ENCODE measurements at regions not wholly inside any gene's neighbourhood (a gene's known extent, or its start where the extent isn't known, plus 50 kb on each side); places are given as distances from the start of the nearest gene placed in this dataset.

- no peaks in the 10 kb centered on the region for H3K36me3 ChIP-seq (ENCODE audit: control insufficient read depth, insufficient read depth, low read length)
- H3K4me3 ChIP-seq (ENCODE audit: low read depth, low read length): no peak overlapping the region
- H3K27me3 ChIP-seq (ENCODE audit: control insufficient read depth, insufficient read depth, low read length): no peaks in the 10 kb centered on the region
- TF ChIP-seq CTCF (IDR thresholded peaks at IDR 0.05; ENCODE audit: insufficient read depth, low read length, poor library complexity, severe bottlenecking): no peak
- no peak for DNase-seq (ENCODE audit: low read depth)
Observed at GRCh38 chr2:104240984-104241383, 612.9 kb upstream of the POU3F3 start.

GRCh38 chr2:104249629-104250028 is 604.3 kb upstream of the POU3F3 start:
- H3K36me3 ChIP-seq (ENCODE audit: control insufficient read depth, insufficient read depth, low read length): no peaks in the 10 kb centered on the region
- no peak for TF ChIP-seq CTCF (IDR thresholded peaks at IDR 0.05; ENCODE audit: insufficient read depth, low read length, poor library complexity, severe bottlenecking)
- DNase-seq (ENCODE audit: low read depth): no peak
- H3K27me3 ChIP-seq (ENCODE audit: control insufficient read depth, insufficient read depth, low read length): no peaks in the 10 kb centered on the region
- H3K4me3 ChIP-seq (ENCODE audit: low read depth, low read length): no peak overlapping the region

- TF ChIP-seq CTCF (IDR thresholded peaks at IDR 0.05; ENCODE audit: insufficient read depth, low read length, poor library complexity, severe bottlenecking): no peak
- Histone ChIP-seq H3K36me3 (ENCODE audit: control insufficient read depth, insufficient read depth, low read length) (no peaks in the 10 kb centered on the region), H3K4me3 (ENCODE audit: low read depth, low read length) (no peak overlapping the region), H3K27me3 (ENCODE audit: control insufficient read depth, insufficient read depth, low read length) (no peaks in the 10 kb centered on the region)
- peak; percentile 1 for DNase-seq (ENCODE audit: low read depth)
Observed at GRCh38 chr2:104250635-104251034, 603.3 kb upstream of the POU3F3 start.

- TF ChIP-seq CTCF (IDR thresholded peaks at IDR 0.05; ENCODE audit: insufficient read depth, low read length, poor library complexity, severe bottlenecking): no peak
- Histone ChIP-seq H3K27me3 (ENCODE audit: control insufficient read depth, insufficient read depth, low read length) (no peaks in the 10 kb centered on the region), H3K4me3 (ENCODE audit: low read depth, low read length) (no peak overlapping the region), H3K36me3 (ENCODE audit: control insufficient read depth, insufficient read depth, low read length) (no peaks in the 10 kb centered on the region)
- no peak for DNase-seq (ENCODE audit: low read depth)
Observed at GRCh38 chr2:104254017-104254416, 599.9 kb upstream of the POU3F3 start.

GRCh38 chr2:104262714-104263113 is 591.2 kb upstream of the POU3F3 start:
- Histone ChIP-seq H3K36me3 (ENCODE audit: control insufficient read depth, insufficient read depth, low read length) (no peaks in the 10 kb centered on the region), H3K27me3 (ENCODE audit: control insufficient read depth, insufficient read depth, low read length) (no peaks in the 10 kb centered on the region), H3K4me3 (ENCODE audit: low read depth, low read length) (no peak overlapping the region)
- no peak for TF ChIP-seq CTCF (IDR thresholded peaks at IDR 0.05; ENCODE audit: insufficient read depth, low read length, poor library complexity, severe bottlenecking)
- DNase-seq (ENCODE audit: low read depth): no peak

- TF ChIP-seq CTCF (IDR thresholded peaks at IDR 0.05; ENCODE audit: insufficient read depth, low read length, poor library complexity, severe bottlenecking): no peak
- H3K27me3 ChIP-seq (ENCODE audit: control insufficient read depth, insufficient read depth, low read length): no peaks in the 10 kb centered on the region
- no peaks in the 10 kb centered on the region for H3K36me3 ChIP-seq (ENCODE audit: control insufficient read depth, insufficient read depth, low read length)
- DNase-seq (ENCODE audit: low read depth): no peak
- no peak overlapping the region for H3K4me3 ChIP-seq (ENCODE audit: low read depth, low read length)
Observed at GRCh38 chr2:104279646-104280045, 574.3 kb upstream of the POU3F3 start.
